ENCODE measurements at regions not wholly inside any gene's neighbourhood (a gene's known extent, or its start where the extent isn't known, plus 50 kb on each side); places are given as distances from the start of the nearest gene placed in this dataset.

DNA sequence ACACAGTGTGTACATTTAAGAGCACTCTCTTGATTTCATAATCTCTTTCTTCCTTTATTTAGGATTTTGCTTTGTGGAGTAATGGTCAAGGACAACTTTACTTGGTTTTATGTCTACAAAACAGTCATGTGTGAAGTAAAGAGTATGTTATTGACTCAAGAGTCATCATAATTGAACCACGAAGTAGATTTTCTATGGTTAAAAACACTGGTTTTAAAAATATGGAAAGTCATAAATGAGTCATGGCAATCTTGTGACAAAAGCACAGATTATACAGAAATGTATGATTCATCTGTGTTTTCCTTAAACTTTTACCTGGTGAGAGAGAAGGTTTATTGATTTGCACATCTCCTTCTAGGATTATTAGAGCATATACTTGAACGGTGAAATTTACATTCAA, 969.7 kb downstream of the GATA3 start:
- in situ Hi-C loops (cut with MboI; ENCODE audit: low pct_unique_long_range_greater_than_20kb, low sequenced_read_pairs, unreplicated experiment): no loop called here
- no peak for DNase-seq (ENCODE audit: low spot score)
- TF ChIP-seq, protein P1, sequence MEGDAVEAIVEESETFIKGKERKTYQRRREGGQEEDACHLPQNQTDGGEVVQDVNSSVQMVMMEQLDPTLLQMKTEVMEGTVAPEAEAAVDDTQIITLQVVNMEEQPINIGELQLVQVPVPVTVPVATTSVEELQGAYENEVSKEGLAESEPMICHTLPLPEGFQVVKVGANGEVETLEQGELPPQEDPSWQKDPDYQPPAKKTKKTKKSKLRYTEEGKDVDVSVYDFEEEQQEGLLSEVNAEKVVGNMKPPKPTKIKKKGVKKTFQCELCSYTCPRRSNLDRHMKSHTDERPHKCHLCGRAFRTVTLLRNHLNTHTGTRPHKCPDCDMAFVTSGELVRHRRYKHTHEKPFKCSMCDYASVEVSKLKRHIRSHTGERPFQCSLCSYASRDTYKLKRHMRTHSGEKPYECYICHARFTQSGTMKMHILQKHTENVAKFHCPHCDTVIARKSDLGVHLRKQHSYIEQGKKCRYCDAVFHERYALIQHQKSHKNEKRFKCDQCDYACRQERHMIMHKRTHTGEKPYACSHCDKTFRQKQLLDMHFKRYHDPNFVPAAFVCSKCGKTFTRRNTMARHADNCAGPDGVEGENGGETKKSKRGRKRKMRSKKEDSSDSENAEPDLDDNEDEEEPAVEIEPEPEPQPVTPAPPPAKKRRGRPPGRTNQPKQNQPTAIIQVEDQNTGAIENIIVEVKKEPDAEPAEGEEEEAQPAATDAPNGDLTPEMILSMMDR (IDR thresholded peaks at IDR 0.05; ENCODE audit: extremely low read depth, insufficient read depth, missing control alignments): no peak

DNA sequence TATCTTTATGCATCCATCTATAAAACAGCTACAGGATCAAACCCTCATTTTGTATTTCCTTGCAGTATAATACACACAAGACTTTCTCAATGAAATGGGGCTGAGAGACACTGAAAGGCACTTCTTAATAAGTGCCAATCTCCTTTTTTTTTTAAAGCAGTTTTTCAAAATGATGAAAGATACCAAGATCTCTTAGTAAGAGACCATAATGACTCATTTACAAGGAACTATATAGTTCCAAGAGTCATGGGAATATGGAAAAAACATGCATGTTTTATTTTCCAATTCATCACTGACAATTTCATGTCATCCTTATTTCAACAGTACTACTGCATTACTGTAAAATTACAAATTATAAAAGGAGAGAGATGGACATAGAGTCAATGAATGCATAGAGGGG, 973.7 kb downstream of the GATA3 start:
- in situ Hi-C loops (cut with MboI; ENCODE audit: low pct_unique_long_range_greater_than_20kb, low sequenced_read_pairs, unreplicated experiment): no loop called here
- no peak for DNase-seq (ENCODE audit: low spot score)
- TF ChIP-seq, protein P1 (IDR thresholded peaks at IDR 0.05; ENCODE audit: extremely low read depth, insufficient read depth, missing control alignments): no peak

DNA sequence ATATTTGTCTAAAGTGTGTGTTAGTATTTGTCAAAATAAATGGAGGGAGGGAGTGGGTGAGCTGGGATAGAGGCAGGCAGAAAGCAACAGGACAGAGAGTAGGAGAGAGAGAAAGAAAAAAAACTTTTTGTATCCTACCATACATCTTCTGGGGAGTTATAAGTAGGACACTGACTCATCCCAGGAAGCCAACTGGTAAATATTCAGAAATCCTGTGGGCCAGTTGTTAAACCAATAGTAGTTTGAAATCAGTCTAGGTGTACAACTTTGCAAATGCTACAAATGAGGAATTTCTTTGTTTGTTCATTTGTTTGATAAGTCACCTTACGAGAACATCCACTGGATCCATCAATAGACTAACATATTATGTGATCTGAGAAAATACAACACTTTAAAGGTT, 980.9 kb downstream of the GATA3 start:
- no peak for DNase-seq (ENCODE audit: low spot score)
- TF ChIP-seq, protein P1 (IDR thresholded peaks at IDR 0.05; ENCODE audit: extremely low read depth, insufficient read depth, missing control alignments): no peak
- in situ Hi-C loops (cut with MboI; ENCODE audit: low pct_unique_long_range_greater_than_20kb, low sequenced_read_pairs, unreplicated experiment): no loop called here

DNA sequence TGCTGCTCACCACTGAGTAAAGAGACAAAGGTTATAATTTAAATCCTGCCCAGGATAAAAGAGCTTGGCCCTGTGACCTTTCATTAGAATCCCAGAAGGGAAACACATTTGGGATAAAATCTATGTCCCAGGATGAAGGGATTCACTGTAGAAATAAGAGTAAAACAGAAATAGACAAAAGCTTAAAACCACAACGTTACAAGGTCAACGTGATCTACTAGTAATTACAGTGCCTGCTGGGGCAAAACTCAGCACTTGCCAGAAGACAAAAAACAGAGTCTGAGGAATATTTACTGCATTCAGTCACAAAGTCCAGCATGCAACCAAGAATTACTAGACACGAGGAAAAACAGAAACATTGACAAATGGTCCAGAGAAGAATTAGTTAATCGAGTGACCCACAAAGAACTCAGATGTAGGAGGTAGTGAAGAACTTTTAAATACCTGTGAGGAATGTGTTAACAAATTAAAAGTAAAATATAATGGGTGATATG, 982.3 kb downstream of the GATA3 start:
- no peak for DNase-seq (ENCODE audit: low spot score)
- TF ChIP-seq, protein P1 (IDR thresholded peaks at IDR 0.05; ENCODE audit: extremely low read depth, insufficient read depth, missing control alignments): no peak
- in situ Hi-C loops (cut with MboI; ENCODE audit: low pct_unique_long_range_greater_than_20kb, low sequenced_read_pairs, unreplicated experiment): no loop called here

DNA sequence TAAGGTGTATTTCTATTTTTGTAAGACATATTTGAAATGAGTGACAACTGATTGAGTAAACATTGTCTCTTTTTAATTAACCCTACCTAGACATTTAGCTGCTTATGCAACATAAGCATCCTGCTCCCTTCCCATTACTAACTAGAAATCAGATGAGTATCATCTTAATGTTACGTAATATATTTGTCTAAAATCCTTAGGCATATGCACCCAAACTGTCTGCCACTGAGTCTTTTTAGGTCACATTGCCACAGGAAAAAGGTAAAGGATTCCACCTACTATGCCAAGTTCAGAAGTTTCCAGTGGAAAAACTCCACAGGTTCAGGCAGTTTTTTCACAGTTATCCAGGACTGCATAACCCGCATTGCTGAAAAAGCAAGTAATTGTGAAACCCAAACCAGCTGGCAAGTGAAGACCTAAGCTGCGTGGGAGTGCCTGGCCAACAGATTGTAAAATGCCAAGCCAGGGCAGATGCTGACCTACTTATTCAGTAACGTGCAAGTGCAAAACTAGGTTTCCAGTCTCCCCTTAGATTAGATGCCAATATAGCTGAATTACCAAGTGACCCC, 983.7 kb downstream of the GATA3 start:
- TF ChIP-seq, protein P1 (IDR thresholded peaks at IDR 0.05; ENCODE audit: extremely low read depth, insufficient read depth, missing control alignments): no peak
- no peak for DNase-seq (ENCODE audit: low spot score)
- in situ Hi-C loops (cut with MboI; ENCODE audit: low pct_unique_long_range_greater_than_20kb, low sequenced_read_pairs, unreplicated experiment): no loop called here

DNA sequence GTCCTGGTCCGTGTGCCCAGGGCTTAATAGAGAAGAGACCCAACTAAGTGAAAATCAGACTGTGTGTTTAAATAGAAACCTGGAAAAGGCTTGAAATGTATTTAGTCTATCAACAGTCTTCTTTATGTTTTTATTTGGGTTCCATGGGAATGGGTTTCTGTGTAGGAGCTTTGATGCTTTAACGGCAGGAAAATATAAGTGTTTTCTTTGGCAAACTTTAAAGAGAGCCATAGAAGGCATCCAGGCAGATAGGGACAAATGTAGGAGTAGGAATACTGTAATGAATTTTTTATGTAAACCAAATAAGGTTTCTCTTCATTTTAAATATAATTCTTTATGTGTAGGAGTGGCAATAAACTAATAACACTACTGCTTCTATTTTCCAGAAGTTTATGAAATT, 989.0 kb downstream of the GATA3 start:
- in situ Hi-C loops (cut with MboI; ENCODE audit: low pct_unique_long_range_greater_than_20kb, low sequenced_read_pairs, unreplicated experiment): no loop called here
- TF ChIP-seq, protein P1 (IDR thresholded peaks at IDR 0.05; ENCODE audit: extremely low read depth, insufficient read depth, missing control alignments): no peak
- DNase-seq (ENCODE audit: low spot score): no peak

Measured in GM13977 (cell line).